GM12892 (cell line): ENCODE measurements at regions not wholly inside any gene's neighbourhood (a gene's known extent, or its start where the extent isn't known, plus 50 kb on each side); places are given as distances from the start of the nearest gene placed in this dataset.
"Not testable (repeated sequence)": the region's sequence is repeated elsewhere in the genome, so short reads cannot be mapped to it uniquely, and the experiment has no call there.

Experiments used
- POLR2A ChIP-seq: IDR thresholded peaks from 2 replicates; pipeline ENCODE4 v1.6.1; 2011; ENCODE audit warnings: low read depth, low read length, control low read depth
- POLR2AphosphoS5 ChIP-seq: IDR thresholded peaks from 2 replicates; pipeline ENCODE4 v1.6.1; 2011; ENCODE audit warnings: low read depth, low read length, control low read depth

DNA sequence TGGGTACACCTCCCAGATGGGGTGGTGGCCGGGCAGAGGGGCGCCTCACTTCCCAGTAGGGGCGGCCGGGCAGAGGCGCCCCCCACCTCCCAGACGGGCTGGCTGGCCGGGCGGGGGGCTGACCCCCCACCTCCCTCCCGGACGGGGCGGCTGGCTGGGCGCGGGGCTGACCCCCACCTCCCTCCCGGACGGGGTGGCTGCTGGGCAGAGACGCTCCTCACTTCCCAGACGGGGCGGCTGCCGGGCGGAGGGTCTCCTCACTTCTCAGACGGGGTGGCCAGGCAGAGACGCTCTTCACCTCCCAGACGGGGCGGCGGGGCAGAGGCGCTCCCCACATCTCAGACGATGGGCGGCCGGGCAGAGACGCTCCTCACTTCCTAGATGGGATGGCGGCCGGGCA, 240.6 kb downstream of the IL20RB start:
- not testable (repeated sequence) for TF ChIP-seq POLR2A, POLR2AphosphoS5
